SHP77 treated with DMSO at 0.1 percent for 48 hours (cell line): ENCODE measurements at regions not wholly inside any gene's neighbourhood (a gene's known extent, or its start where the extent isn't known, plus 50 kb on each side); places are given as distances from the start of the nearest gene placed in this dataset.
"Not testable (repeated sequence)": the region's sequence is repeated elsewhere in the genome, so short reads cannot be mapped to it uniquely, and the experiment has no call there.

ENCODE experiments used
- DNase-seq: peaks from one replicate; lab custom pipeline; 2025; lab: John Stamatoyannopoulos, UW

DNA sequence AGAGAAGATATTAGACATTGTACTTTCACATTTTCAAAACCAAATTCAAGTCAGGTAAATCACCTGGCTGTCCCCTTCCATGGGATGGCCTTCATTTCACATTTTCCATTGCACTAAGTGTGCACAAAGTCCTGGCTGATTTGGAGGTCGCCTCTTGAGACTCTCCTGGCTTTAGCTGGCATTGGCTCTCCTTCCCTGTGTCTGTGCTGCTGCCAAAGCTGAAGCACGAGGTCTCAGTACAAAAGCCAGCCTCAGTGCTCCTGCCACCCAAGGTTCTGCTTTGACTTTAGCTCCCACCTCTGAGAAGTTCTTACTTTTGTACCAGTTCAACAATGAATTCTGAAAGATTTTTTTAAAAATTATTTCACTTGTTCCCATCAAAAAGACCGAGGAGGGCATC is 289.2 kb upstream of the CNR1 start:
- DNase-seq = no peak

DNA sequence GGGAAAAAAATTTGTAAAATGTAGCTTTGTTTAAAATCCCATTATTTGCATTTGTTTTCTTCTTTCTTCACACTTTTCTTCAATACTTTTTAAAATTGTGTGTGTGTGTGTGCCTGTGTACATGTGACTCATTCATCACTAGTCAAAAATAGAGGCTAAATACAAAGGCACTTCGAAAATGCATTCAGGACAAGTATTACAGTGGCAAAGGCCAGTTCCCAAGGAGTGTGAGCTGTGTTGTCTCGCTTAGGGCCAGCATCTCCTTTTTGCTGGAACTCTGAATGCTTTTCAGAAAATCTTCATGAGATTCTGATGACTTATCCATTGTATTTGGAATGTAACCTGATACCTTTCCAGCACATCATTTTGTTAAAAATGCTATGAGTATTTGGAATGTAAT is 288.5 kb upstream of the CNR1 start:
- no peak for DNase-seq

DNA sequence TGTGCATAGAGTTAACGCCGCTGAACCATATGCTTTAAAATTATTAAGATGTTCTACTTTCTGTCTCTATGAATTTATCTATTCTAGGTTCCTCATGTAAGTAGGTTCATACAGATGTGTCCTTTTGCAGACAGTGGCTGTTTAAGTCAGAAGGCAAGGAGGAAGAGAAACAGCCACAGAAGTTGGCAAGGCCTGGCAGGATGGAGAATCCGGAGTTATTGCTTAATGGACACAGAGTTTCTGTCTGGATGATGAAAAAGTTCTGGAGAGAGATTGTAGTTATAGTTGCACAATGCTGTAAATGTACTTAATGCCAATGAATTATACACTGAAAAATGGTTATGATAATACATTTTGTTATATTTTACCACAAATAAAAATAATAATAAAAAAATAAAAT is 283.6 kb upstream of the CNR1 start:
- no peak for DNase-seq

DNA sequence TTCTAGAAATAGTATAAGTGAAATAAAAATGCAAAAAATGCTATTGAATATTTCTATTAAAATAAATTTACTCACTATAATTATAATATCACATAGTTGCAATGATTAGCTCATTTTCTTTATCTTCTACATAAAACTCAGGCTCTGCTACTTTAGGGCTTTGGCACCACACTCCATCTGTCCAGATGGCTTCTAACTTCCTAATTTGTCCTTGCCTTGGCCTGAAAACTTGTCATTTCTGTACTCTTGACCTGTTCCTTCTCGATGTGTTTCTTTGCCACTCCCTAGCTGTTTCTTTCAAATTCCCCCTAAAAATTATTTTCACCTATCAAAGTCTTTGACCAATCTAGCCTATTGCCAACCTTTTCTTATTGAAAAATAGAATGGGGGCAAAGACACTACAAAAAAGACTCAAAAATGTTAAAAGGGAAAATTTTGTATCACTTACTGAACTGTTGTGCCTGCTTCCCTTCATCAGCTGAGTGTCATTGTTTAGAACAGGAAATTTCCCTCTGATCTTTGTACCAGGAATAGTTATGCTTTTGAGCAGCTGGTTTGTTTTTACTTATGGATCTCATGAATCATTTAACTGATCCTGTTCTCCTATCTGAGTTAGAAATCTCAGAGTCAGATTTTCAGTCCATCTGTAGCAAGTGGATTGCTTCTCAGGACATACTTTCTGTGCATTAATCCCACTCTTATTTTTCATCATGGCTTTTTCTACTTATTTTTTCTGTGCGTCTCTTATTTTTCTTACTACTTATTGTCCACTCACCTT is 279.2 kb upstream of the CNR1 start:
- no peak for DNase-seq

DNA sequence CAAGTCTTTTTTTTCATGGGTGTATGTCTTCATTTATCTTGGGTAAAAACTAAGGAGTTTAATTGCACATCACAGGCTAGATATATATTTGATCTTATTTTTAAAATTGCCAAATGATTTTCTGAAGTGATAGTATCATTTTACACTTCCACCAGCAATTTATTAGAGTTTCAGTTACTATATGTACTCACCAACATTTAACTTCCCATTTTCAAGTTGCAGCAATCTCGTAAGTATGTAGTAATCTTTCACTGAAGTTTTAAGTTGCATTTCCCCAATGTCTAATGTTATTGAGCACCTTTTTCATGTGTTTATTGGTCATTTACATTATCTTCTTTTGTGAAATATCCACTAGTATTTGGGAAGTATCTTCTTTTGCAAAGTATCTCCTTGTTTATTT is 277.4 kb upstream of the CNR1 start:
- DNase-seq = no peak

DNA sequence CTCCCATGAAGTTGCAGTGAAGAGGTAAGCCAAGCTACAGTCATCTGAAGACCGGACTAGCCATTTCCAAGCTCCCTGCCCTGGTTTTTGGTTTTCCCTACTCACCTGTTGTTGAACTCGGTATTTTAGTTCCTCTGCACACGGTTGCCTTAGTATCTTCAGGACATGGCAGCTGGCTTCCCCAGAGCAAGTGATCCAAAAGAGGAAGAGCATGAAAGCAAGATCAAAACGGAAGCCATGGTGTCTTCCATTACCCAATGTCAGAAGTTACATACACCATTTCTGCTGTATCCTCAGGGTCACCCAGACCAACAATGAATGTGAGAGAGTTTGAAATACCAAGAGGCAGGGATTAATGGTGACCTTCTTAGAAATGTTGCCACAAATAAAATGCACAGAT is 276.6 kb upstream of the CNR1 start:
- DNase-seq = no peak

DNA sequence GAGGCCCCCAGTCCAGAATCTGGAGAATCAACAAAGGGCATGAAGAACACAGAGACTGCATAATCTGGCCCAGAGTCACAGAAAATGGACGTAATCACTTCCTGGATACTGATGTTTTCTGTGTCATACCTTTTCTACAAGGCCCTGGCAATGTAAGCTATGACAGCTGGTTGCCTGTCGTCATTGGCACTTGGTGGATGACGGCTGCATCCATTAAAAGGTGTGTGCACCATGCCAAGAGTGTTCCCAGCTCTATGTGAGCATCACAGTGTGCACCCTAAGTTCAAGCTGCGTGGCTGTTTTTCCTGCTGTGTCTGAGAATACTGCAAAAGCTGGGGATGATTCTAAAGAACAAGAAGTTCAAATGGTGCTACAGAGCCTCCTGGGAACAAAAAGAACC is 275.2 kb upstream of the CNR1 start:
- DNase-seq = no peak

DNA sequence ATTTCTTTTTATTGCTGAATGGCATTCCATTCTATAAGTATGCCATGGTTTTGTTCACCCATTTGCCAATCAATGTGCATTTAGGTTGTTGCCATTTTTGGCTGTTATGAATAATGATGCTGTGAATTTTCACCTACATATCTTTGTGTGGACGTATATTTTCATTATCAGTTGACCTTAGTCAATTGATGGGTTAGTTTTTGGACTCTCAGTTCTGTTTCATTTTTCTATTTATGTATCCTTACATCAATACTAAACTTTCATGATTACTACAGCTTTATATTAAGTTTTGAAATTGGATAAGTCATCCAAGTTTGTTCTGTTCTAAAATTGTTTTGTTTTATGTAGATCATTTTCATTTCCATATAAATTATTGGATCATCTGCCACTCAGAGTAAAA is 261.9 kb upstream of the CNR1 start:
- DNase-seq = no peak

DNA sequence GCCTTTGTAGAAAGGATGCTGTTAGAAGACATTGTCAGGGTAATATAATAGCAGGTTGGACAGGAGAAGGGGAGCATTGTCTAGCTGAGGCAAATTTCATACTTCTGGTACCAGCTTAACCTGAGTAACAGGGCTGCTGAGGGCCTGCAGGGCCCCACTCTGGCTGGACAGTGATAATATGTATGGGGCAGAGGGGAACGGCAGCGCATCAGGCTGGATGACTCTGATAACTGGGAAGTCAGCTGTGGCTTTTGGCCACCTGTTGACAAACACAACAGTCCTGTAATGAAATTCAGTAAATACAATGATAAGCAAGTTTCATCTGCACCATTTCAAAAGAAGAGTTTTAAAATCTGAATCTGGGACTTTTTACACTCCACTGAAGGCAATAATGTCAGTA is 259.9 kb upstream of the CNR1 start:
- DNase-seq = no peak

DNA sequence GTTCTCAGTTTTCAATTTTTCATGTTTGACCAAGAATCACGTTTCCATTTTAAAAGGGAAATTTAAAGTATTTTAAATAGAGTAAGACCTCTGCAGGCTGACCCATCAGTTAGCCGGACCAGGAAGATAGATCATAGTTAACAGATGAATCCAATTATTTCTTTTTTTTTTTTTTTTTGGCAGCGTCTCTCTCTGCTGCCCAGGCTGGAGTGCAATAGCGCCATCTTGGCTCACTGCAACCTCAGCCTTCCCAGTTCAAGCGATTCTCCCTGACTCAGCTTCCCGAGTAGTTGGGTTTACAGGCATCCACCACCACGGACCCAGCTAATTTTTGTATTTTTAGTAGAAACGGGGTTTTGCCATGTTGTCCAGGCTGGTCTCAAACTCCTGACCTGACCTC is 256.7 kb upstream of the CNR1 start:
- DNase-seq = no peak

DNA sequence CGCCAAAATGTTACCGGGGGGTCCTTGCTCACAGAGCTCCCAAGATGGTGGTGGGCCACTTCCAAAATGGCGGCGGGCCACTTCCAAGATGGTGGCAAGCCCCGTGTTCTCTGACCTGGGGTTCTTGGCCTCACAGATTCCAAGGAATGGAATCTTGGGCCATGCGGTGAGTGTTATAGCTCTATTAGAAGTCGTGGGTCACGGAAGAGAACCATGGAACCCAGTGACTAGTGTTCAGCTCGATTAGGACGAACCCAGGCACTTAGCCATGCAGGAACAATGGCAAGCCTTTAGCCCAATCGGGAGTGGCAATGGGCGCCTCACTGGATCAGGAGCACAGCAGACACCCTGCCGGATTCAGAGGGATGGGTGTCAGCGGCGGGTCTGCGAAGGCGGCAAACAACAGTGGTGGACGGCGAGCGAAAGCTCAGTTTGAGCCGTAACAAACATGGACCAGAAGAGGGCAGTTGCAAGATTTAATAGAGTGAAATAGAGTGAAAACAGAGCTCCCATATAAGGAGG is 254.9 kb upstream of the CNR1 start:
- DNase-seq = not testable (repeated sequence)

DNA sequence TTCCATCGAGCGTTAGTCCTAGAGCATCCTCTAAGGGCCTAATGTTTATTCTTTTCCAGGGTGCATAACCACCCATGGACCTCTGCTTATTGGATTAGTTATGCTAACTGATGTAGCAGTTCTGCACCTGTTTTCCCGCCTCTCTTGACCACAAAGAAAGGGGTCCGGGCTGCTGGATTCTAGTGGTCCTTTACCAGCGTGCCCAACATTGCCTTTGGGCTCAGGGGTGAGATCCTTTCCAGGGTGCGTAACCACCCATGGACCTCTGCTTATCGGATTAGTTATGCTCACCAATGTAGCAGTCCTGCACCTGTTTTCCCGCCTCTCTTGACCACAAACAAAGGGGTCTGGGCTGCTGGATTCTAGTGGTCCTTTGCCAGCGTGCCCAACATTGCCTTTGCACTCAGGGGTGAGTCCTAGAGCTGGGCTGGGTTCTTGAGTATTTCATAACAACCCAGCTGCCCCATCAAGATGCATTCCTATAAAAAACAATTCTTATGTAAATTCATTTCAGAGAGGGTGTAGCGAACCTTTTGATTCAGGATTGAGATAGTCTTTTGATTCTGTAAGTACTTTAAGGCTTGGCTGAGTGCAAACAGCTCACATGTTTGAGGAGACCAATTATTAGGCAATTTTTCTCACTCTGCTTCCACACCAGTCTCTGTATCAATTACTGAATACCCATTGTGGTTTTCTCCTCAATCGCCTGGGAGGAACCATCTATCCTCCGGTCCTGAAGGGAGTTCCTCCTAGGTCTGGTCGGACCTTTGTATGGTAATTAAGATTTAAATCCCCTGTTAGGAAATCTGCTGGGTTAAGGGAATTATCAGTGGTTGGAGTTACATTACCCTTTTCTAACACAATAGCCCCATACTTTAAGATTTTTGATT is 253.0 kb upstream of the CNR1 start:
- not testable (repeated sequence) for DNase-seq

DNA sequence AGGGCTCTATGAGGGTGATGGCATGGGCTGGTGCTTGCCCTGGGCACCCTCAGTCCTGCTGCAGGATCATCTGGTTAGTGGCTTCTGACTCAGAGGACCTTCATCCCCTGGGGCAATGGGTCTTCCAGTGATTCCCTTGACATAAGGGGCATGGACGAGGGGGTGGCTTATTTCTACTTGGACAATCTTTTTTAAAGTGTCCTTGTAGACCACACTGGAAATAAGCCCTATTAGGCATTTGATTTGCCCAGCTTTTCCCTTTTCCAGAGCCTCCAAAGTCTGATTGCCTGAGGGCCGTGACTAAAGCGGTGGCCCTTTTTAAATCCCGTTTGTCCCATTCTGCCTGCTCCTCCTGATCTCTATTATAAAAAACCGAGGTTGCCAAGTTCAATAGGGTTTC is 251.2 kb upstream of the CNR1 start:
- not testable (repeated sequence) for DNase-seq

DNA sequence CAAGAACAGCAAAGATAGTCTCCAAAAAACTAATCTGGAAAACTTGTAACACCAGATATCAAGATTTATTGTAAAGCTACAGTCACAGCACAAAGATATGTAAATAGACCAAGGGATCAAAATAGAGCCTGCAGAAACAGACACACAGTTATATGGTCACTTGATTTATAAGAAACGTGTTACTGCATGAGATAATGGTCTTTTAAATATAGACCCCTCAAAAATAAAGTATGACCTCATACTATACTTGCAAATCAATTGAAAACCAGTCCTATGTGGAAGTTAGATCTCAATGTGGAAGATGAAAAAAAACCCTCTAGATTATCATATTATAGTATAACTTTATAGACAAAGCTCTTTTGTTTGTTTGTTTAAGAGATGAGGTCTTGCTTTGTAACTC is 247.3 kb upstream of the CNR1 start:
- DNase-seq = no peak

DNA sequence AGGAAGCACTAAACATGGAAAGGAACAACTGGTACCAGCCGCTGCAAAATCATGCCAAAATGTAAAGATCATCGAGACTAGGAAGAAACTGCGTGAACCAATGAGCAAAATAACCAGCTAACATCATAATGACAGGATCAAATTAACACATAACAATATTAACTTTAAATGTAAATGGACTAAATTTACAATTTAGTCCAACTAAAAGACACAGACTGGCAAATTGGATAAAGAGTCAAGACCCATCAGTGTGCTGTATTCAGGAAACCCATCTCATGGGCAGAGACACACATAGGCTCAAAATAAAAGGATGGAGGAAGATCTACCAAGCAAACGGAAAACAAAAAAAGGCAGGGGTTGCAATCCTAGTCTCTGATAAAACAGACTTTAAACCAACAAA is 242.2 kb upstream of the CNR1 start:
- not testable (repeated sequence) for DNase-seq

DNA sequence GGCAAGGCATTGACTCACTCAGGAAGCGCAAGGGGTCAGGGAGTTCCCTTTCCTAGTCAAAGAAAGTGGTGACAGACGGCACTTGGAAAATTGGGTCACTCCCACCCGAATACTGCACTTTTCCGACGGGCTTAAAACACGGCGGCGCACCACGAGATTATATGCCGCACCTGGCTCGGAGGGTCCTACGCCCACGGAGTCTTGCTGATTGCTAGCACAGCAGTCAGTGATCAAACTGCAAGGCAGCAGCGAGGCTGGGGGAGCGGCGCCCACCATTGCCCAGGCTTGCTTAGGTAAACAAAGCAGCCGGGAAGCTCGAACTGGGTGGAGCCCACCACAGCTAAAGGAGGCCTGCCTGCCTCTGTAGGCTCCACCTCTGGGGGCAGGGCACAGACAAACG is 240.5 kb upstream of the CNR1 start:
- not testable (repeated sequence) for DNase-seq

DNA sequence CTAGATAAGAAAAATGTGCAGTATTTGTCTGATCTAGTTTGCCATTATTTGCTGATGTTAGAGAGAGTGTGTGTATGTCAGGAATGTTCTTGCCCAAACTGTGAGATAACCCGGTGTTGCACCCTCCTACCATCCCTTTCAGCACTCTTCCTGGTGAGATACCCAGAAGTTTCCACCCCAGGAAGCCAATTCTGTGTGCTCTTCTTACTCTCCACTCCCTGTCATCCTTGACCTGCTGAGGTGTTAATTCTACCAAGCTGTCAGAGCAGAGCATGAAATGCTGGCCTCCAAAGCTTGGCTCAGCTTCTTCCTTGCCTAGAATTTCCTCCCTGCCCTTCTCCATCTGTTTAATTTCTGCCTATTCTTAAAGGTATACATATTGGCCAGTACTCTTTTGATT is 237.3 kb upstream of the CNR1 start:
- DNase-seq = no peak

DNA sequence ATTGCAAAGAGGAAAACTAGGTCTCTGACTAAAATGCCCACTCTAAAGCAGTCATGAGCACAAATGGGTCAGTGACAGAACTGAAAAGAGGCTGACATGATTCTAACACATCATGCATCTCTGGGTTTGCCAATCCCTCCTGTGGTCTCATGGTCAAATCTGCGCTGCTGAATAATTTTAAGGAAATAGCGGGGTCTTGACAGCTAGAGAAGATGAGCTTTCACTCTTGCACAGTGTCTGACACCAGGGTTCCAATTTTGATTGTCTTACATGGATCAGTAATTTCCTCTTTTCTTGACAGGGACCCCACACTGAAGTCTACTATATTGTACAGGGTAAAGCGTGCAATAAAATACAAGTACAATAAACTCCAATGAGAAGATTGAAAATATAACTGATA is 236.8 kb upstream of the CNR1 start:
- DNase-seq = no peak

DNA sequence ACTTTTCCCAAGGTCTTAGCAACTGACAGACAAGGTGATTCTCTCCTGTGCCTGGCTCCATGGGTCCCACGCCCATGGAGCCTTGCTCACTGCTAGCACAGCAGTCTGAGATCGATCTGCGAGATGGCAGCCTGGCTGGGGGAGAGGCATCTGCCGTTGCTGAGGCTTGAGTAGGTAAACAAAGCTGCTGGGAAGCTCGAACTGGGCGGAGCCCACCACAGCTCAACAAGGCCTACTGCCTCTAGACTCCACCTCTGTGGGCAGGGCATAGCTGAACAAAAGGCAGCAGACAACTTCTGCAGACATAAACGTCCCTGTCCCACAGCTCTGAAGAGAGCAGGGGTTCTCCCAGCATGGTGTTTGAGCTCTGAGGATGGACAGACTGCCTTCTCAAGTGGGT is 224.9 kb upstream of the CNR1 start:
- peak; percentile 32 for DNase-seq

DNA sequence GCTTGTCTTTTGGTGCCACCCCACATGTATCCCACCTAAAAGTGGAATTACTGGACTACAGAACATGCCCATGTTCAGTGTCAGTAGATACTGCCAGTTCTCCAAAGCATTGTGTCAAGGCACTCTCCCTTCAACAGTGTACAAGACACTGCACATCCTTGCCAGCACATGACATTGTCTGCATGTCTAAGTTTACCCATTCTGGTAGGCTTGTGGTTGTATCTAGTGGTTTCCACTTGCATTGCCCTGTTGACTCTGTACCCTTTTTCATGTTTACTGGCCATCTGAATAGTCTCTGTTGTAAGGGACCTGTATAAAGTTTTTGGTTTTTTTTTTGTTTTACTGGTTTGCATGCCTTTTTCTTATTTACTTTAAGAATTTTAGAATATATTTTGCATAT is 222.4 kb upstream of the CNR1 start:
- no peak for DNase-seq

DNA sequence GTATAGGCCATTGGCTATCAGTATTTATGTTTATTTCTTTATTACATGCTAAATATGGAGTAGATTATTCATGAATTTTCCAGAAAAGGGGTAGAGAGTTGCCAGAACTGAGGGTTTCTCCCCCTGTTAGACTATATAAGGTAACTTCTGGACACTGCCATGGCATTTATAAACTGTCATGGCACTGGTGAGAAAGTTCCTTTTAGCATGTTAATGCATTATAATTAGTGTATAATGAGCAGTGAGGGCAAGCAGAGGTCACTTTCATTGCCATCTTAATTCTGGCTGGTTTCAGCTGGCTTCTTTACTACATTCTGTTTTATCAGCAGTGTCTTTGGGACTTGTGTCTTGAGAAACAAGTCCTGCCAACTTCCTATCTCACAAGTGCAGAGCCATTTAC is 220.0 kb upstream of the CNR1 start:
- DNase-seq = no peak

DNA sequence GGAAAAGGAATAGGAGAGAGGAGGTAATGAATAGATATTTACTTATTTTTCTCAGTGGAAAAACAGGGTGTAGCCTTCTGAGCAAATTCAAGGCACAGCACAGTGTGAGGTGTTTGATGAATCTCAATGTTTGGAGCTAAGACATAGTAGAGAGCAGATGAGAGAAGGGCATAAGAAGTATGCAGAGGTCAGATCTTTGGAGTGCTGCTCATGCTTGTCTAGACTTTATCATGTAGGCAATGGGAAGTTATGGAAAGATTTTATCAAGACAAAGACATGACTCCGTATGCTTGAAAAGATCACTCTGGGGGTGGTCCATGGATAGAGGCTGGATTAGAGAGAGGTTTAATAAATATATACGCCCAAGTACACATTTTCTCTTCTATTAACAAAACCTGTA is 217.0 kb upstream of the CNR1 start:
- no peak for DNase-seq

DNA sequence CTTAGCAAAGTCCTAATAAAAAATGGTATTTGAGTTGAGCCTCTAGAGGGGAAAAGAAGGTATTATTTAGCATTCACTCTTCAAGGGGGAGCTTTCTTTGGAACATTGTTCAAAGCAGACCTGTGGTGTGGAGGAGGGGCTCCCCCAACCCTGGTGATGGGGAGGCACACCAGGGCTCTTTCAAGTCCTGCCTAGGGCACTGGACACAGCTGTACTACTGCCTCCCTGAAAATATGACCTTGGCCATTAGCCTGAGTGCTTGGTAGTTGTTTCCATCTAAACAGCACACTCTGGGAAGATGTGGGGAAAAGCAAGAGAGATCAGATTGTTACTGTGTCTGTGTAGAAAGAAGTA is 215.1 kb upstream of the CNR1 start:
- DNase-seq = no peak
